HG02588 (cell line): ENCODE measurements at regions not wholly inside any gene's neighbourhood (a gene's known extent, or its start where the extent isn't known, plus 50 kb on each side); places are given as distances from the start of the nearest gene placed in this dataset.

Source experiments
- ATAC-seq: cut with Tn5 transposase; IDR thresholded peaks from one replicate; pipeline ENCODE4 v1.9.1; 2021; ENCODE audit warnings: mild to moderate bottlenecking, moderate library complexity; ENCODE audit not compliant: unreplicated experiment

DNA sequence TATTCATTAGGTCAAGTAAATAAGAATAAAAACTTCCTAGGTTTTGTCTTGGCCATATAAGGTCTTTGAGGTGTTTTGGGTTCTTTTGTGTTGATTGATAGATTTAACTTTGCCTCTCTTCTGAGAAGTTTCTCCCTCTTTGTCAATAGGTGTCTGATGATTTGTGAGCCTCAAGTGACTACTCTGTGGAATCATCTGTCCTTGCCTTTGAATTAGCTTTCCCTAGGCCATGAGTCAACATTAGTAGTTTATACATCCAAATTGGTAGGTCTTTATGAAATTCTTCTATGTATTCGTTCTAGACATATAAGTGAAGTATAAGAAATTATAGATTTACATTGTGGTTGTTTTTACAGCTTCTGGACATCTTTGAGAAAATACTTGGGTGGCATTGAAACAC, 864.4 kb downstream of the USP25 start:
- ATAC-seq = no peak

DNA sequence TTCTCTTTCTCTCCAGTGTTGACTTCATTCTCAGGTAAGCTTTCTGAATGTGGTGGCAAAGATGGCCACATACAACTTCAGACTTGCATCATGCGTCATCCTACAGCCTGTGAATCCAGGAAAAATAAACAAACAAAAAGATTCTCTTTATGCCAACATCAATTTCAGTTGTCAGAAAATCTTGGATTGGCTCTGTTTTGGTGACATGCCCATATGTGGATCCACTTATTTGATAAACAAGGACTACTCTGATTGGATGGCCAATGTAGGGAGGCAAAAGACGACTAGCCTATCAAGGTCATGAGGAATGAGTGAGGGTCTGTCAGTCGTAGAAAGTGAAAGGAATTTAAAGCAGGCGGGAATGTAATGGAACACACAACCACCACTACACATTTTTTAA, 866.6 kb downstream of the USP25 start:
- ATAC-seq = no peak

DNA sequence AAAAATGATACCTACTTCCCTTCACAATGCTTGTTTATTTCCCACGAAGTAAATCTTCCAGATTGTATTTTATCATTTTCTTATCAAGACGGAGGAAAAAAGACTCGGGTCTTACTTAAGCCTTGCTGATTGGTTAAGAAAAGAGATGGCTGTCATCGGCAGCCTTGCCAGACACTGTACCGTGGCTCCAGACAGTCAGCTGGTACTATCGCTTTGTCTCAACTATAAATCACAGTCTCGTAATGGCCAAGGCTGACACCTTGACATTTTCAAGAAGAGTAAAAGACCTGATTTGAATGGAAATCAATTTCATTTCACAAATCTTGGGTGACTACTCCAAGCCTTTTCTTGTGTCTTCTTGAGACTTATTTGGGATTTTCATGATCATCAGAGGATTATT, 868.0 kb downstream of the USP25 start:
- no peak for ATAC-seq

DNA sequence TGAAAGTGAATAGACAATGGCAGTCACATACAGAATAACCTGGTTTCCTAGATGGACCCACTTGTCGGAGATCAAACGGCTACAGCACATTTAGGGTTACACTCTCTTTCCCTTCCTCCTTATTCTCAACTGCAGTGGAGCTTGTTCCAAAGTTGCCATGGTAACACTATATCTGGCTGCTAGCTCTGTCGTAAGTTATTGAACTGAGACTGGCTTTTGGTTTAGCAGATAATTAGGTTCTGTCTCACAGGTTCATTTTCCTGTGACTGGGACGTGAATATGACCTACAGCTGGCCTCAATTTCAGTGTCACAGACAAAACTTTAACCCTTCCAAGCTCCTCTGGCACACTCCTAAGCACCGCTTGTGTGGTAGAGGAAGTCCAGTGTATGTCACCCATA, 875.8 kb downstream of the USP25 start:
- no peak for ATAC-seq

DNA sequence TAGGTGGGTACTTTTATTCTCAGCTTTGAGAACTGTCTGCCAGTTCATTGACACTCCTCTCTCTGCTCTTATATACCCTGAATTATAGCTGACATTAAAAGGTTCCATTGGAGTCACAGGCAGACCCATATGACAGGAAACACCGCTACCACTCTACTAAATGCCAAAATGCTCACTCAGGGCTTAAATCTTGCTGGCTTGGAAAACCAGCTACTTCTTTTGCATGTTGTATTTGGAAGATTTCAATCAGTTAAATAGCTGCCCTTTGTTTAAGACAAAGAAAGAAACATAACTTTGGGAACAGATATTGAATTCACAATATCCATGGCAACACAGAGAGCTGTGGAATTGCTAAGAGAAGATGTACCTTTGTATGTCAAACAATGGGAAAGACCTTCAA, 876.5 kb downstream of the USP25 start:
- no peak for ATAC-seq

DNA sequence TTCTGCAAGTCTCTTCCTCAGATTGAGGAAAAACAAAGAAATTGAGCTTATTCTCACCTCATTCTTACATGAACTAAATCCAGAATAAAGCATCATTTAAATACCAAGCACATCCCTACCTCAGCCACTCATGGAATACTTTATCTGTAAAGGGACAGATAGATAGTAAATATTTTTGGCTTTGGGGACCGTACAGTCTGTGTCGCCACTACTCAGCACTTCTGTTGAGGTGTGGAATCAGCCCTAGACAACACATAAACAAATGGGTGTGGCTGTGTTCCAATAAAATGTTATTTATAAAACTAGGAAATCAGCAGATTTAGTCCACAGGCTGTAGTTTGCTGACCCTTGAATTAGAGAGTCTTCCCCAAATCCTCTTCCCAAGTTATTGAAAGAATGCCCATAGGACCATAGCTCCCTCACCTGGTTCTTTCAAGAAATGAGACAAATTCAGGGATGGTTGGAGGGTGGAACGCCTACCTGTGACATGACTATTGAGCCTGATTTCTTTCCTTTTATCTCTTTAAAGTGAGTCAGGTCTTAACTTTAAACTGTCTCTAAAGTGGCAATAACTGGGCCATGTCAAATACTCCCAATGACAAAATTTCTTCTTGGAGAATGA, 878.5 kb downstream of the USP25 start:
- ATAC-seq = no peak

DNA sequence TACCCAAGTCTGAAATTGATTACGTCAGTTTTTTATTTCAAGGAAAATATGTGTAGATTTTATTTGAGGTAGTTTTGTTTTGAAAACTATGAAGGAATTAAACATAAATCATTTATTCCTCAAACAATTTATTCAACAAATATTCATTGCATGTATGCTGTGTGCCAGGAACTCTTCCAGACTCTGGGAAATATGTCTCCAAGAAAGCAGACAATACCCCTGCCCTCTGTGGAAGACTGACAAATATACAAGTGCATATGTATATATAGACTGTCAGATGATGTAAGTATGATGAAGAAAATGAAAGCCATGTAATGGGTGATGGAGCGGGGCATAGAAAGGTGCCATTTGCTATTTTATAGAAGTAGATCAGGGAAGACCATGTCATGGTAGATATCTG, 889.5 kb downstream of the USP25 start:
- no peak for ATAC-seq

DNA sequence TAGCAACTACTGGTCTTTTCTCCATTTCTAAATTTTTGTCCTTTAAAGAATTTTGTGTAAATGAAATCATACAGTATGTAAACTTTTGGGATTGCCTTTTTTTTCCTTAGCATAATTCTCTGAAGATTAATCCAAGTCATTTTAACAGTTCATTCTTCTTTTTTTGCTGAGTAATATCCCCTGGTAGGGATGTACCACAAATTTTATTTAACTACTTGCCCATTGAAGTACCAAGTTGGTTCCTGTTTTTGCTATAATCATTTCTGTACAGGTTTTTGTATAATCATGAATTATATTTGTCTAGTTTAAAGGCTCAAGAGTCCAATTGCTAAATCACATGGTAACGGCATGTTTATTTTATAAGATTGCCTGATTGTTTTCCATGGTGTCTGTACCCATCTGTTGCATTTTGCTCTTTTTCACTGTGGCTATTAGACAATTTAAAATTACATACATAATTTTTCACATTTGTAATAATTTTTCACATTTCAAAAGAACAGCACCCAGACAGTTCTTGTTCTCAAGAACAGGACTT, 891.1 kb downstream of the USP25 start:
- no peak for ATAC-seq

DNA sequence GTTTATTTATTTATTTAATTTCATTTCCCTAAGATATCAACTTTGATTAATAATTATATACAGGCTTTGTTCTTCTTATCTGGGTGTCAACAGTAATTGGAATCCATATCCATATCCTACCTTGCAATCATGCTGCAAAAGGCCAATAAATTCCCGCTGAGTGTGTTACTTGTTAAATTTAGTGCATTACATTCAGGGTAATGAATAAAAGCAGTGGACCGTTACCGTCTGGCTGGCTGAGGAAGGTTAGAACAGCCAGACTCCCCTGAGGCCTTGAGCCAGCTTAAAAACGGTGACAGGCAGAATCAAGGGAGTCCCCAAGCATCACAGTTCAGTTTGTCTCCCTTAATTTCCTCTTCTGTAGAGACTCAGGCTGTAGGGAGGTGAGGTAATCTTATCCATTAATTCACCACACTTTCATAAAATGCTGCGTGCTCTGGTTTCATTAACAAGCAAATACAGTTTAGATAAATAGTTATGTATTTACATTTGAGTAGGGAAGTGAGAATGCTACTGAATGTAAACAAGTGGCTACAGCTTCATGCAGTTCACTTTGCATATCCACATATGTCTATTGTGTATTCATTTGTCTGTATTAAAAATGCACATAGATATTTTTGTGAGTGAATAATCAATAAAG, 888.2 kb upstream of the CXADR start:
- no peak for ATAC-seq

DNA sequence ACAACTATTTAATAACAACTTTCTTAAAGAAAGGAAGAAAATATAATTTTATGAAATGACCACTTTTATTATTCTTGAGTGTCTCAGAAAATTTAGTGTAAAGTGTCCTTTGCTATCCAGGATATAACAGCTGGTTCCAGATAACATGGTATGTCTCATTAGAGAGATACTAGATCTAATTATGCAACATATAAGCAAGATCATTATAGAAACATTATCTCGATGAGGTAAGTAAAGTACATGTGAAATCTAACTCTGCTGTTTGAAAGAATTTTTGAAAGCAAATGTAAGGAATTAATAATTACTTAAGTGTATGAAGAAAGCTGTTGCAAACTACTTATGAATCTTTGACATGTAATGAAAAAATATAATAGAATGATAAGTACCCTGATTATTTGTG, 887.4 kb upstream of the CXADR start:
- no peak for ATAC-seq

DNA sequence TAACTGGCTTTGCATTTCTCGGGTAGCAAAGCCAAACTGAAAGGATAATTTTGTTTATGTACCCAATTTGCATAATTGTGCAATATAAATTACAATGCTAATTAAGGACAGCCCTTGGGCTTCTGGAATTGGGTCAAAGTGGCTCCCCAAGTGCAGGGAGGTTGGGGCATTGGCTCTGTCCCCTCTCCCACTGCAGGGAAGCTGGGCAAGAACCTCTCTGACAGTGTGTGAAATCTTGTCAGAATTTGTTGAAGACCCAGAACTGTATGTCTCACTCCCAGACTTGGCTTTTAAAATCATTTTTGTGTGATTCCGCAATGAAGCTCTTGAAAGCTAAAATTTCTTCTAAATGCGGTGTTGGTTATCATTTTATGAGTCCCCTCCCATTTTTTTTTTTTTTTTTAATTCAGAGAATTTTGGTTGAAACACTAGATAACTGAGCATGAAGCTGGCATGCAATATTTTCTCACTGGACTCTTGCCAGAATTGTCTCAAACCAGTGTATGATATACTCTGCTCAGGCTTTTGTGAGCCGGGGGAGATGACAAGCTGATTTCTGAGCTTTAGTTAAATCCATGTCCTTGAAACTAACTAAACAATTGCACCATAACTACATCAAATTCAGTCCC, 878.9 kb upstream of the CXADR start:
- ATAC-seq = no peak

DNA sequence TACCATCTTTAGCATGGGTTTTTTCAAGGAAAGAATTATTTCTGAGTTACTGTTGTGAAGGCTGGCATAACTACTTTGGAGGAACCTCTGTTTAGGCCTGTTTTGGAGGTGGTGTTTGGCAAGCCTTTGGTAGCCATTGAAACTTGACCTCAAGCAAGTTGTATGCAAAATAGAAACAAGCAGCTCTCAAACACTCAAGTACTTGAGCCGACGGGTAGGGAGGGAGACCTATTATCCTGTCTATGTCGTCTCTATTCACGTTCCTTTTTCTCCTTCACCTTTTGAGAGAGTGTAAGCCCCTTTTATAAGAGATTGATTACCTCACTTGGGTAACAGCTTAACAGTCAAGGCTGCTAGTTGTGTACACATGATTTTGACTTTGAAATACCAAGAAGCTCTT, 878.3 kb upstream of the CXADR start:
- ATAC-seq = no peak

DNA sequence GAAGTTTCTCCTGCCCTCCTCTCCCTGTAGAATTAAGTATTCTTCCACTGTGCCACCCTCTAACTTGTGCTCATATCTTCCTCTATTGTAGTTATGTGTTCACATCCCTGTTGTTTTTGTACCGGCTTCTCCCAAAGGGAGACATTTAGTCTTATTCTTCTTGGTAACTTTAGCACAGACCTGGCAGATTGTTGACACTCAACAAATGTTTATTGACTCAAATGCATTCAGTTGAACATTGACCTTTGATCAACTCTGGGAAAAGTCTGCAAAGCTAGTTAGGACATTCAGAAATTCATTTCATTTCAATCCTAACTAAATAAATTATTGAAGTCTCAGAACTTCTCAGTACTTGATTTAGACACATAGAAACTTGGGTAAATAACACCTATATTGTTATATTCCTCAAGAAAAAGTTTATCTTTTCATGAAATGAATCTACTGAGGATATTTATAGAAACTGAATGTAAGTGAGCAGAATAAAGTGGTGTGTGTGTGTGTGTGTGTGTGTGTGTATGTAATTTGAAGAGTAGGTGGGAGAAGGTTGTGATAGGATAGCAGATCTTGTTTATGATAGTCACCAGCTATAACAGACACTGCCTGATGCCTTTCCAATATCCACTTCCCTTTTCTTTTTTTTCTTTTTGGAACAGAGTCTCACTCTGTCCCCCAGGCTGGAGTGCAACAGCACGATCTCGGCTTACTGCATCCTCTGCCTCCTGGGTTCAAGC, 872.4 kb upstream of the CXADR start:
- ATAC-seq = no peak

DNA sequence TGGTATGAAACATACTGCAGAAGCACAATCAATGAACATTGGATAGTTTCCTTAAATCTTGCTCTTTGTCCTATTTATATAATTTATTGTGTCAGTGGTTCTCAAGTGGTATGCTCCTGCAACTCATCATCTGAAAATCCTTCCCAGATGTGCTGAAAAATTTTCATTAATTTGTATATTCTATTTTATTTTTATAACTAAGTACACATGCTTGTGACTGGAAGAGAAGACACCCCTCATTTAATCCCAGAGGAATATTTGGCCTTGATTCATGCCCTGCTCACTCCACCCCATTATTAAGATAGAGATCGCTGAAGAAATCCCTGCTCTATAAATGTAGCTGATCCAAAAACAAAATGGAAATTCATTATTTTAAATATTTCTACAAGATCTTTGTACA, 870.5 kb upstream of the CXADR start:
- ATAC-seq = no peak

DNA sequence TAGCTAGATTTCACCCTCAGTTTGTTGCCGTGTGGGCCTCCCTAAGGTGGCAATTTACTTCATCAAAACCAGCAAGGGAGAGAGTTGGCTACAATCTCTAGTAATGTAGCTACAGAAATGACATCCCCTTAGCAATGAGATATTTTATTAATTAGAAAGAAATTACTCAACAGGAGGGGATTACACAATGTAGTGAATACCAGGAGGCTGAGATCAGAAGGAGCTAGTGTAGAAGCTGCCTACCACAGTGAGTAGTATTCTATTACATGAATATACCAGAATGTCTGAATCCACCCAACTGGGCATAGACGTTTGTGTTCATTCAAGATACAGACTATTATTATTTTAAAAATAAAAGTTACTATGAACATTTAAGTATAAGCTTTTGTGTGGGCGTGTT, 868.2 kb upstream of the CXADR start:
- ATAC-seq = no peak

DNA sequence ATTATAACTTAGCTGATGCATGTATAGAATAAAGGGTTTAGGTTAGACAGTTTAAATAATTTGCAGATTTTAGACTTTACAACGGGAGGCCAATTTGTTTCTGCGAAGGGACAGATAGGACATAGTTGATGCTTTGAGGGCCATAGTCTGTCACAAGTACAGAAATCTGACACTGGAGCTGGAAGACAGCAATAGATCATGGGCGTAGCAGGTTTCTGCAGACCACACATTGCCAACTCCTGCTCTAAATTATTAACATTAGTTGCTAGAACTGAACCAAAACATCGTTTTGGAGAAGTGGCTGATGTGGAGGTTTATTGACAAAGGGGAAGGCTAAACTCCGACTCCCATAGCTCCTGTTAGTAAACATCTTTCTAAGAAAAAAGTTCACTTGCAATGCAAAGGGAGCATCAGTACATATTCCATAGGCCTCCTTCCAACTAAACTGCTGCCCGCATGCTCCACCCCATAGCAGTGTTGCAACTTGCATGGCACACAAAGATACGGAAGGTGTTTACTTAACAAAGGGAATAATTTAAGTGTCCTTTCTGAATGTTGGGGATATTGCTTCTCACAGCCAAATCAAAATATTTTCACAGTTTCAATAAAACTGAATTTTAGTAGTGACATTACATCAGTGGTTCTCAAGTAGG, 862.0 kb upstream of the CXADR start:
- no peak for ATAC-seq

DNA sequence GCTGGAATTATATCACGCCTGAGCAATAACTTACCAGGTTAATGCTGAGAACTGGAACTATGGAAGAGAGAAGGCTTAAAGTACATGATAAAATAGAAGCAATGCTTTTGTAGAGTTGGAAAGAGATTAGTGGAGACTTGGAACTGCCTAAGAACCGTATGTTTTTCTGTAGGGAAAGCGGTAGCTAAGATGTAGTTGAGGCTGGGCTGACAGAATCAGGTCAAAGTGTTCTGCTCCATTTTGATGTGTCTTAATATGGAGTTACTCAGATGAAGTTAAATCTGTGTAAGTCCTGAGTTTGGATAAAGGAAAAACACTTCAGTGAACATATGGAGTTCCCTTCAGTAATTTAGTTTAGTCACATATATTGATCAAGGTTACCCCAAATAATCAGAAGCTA, 860.9 kb upstream of the CXADR start:
- no peak for ATAC-seq

DNA sequence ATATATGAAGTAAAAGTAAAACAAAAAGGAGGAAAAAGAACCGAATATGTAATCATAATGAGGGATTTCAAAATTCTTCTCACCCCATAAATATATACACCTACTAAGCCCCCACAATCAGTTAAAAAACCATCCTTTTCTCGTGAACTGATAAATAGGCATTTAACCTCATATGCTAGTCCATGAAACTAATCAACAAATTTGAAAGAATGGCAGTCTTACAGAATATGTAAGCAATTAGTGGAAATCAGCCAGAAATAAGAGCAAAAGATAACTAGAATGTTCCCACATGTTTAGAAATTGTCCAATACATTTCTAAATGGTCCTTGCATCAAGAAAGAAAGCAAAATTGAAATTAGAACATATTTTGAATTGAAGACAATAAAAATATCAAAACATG, 849.4 kb upstream of the CXADR start:
- ATAC-seq = no peak

DNA sequence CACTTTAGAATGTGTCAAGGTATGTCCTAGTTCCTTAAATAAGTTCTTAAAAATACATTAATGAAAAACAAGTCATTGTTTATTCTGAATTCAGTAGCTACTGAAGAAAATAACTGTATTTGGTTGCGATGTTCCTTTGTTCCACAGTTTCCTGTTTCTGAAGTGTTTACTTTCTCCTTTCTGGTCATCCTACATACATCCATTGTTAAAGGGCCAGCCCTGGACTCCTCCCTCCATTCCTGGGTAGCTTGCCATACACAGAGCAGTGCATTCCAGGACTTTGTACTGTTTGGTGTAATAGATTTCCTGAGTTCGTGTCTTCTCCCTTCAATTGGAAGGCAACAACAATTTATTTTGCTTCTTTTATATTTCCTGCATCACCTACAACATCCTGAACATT, 845.4 kb upstream of the CXADR start:
- ATAC-seq = no peak

DNA sequence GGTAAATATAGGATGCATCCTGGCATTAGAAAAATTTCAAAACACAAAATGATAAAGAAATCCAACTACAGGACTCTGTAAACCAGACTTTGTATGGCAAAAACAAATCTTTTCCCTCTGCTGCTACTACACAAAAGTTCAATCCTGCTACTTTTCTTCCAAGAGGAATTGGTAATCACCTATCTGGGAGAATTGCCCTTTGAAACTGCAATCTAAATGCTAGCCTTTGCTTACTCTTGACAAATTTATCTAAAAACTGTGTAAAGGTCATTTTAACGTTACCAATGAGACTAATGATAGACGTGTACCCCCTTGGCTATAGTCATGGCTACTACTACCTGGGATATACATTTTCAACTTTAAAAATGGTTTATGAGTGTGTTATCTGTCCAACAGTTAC, 837.9 kb upstream of the CXADR start:
- ATAC-seq = no peak

DNA sequence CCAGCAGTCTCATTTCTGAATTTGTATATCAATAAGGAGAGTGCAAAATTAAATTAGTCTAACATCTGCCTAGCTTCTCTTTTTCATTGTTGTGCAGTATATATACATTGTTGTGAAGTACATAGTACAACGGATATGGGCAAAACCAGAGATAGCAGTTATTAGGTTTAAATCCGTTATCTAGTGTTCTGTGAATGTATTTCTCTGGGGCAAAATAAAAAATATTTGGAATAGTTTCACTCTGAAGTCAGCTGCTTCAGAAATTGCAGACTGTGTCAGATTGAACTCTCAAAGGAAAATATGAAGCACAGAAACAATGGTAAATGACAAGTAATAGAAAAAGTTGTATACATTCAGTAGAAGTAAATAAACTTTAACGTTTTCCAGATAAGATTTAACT, 836.5 kb upstream of the CXADR start:
- ATAC-seq = no peak
